SJCRH30 (cell line): ENCODE measurements at regions not wholly inside any gene's neighbourhood (a gene's known extent, or its start where the extent isn't known, plus 50 kb on each side); places are given as distances from the start of the nearest gene placed in this dataset.
A peak's percentile ranks its signal among the peaks of the same experiment; 100 is the strongest.

ENCODE experiments used
- DNase-seq, 2 experiments: peaks; one replicate each; pipeline ENCODE4 v3.0.0-alpha.2; 2015 to 2020
- H3K27ac ChIP-seq: fragments of 250-450 bp; sonication (Bioruptor Pico); 2 replicates; pipeline ENCODE4 v1.5.1; 2020; ENCODE audit warnings: mild to moderate bottlenecking, moderate library complexity
- H3K27me3 ChIP-seq: fragments of 250-450 bp; sonication (Bioruptor Pico); 2 replicates; pipeline ENCODE4 v1.5.1; 2020; ENCODE audit warnings: mild to moderate bottlenecking, moderate library complexity
- H3K36me3 ChIP-seq: fragments of 250-450 bp; sonication (Bioruptor Pico); 2 replicates; pipeline ENCODE4 v1.5.1; 2020; ENCODE audit warnings: mild to moderate bottlenecking, moderate library complexity
- H3K4me1 ChIP-seq: fragments of 250-450 bp; sonication (Bioruptor Pico); 2 replicates; pipeline ENCODE4 v1.5.1; 2020; ENCODE audit warnings: mild to moderate bottlenecking, moderate library complexity
- H3K4me3 ChIP-seq: fragments of 250-450 bp; sonication (Bioruptor Pico); 2 replicates; pipeline ENCODE4 v1.5.1; 2020; ENCODE audit warnings: mild to moderate bottlenecking, moderate library complexity
- H3K9me3 ChIP-seq: fragments of 250-450 bp; sonication (Bioruptor Pico); replicated peaks from 2 replicates; pipeline ENCODE4 v1.5.1; 2020; ENCODE audit warnings: mild to moderate bottlenecking, moderate library complexity

DNA sequence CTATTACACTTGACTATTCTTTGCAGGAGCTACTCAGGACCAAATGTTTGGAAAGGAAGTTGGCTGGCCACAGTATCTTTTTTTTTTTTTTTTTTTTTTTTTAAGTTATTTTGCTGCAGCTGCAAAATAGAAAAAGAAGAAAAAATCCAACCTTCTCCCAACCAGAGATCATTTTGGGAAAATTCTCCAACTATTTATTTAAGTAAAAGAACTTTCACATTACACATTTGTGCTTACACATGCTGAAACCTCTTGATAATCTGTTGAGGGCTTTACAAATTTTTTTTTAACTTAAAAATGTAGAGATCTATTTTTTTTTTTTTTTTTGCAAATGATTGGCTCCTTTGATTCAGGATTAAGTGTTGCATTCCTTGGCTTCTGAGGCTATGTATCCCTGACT lies 148.0 kb downstream of the POLR2M start:
- no peak for DNase-seq

DNA sequence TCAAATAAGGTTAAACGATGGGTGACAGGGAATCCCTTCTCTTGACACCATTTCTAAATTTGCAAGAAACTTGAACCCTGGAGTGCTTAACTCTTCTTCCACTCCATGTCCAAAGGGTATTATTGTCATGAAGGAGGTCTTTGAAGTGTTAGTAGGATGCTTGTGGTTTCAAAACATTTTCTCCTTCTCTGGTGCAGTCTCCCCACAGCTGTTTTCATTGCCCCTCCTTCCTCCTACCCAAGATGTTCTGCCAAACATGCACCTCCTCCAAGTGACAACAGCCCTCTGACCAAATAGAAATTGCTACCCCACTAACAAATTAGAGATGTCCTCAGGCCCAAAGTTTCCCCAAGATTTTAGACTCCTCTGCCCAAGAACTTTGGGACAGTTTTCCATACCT lies 151.4 kb downstream of the POLR2M start:
- H3K4me3 ChIP-seq = no peak overlapping the region
- no peaks in the 10 kb centered on the region for H3K27me3 ChIP-seq
- no peaks in the 10 kb centered on the region for H3K36me3 ChIP-seq
- peak in 1 of 2 experiments; percentile 47 for DNase-seq
- H3K9me3 ChIP-seq = peaks cover 2% of the 10 kb centered on the region; the same call in 1 of the 2 replicates
- H3K4me1 ChIP-seq = peaks cover 8% of the 10 kb centered on the region; the same call in 1 of the 2 replicates
- no peak overlapping the region for H3K27ac ChIP-seq

More for the DNA sequence above, 148.0 kb downstream of the POLR2M start:
- no peak overlapping the region for H3K4me3 ChIP-seq
- no peaks in the 10 kb centered on the region for H3K36me3 ChIP-seq
- H3K9me3 ChIP-seq = peaks cover 2% of the 10 kb centered on the region; the same call in 1 of the 2 replicates
- no peaks in the 10 kb centered on the region for H3K27me3 ChIP-seq
- no peak overlapping the region for H3K27ac ChIP-seq
- peaks cover 11% of the 10 kb centered on the region; the same call in 1 of the 2 replicates for H3K4me1 ChIP-seq

DNA sequence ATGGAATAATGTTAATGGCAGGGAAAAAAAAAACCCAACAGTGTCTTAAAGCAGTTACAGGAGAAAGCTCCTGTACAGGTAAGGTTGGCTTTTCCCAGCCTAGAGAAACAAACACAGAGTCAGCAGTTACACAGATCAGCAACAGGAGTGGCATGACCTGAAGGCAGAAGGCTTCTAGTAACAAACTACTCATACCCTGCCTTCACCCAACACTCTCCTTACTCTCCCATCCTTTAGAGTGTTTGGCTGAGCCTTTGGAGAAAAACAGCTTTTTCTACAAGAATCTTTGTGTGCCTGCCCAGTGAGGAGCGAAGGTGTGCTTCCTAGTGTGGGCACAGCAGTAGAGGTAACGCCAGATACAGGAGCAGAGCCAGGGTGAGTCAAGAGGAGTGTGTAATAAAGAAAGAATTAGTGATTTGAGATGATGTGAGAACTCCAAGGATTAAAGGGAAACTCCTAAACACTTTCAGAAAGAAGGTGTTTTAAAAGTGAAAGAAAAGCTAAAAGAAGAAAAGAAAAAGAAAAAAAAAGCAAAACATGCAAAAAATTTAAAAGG lies 152.7 kb downstream of the POLR2M start:
- Histone ChIP-seq H3K4me1 (peaks cover 8% of the 10 kb centered on the region; the same call in 1 of the 2 replicates), H3K27me3 (no peaks in the 10 kb centered on the region), H3K27ac (no peak overlapping the region), H3K4me3 (no peak overlapping the region), H3K9me3 (0 out of 2 replicates have a peak, but pooled peaks cover 2% of the 10 kb centered on the region), H3K36me3 (no peaks in the 10 kb centered on the region)
- no peak for DNase-seq

DNA sequence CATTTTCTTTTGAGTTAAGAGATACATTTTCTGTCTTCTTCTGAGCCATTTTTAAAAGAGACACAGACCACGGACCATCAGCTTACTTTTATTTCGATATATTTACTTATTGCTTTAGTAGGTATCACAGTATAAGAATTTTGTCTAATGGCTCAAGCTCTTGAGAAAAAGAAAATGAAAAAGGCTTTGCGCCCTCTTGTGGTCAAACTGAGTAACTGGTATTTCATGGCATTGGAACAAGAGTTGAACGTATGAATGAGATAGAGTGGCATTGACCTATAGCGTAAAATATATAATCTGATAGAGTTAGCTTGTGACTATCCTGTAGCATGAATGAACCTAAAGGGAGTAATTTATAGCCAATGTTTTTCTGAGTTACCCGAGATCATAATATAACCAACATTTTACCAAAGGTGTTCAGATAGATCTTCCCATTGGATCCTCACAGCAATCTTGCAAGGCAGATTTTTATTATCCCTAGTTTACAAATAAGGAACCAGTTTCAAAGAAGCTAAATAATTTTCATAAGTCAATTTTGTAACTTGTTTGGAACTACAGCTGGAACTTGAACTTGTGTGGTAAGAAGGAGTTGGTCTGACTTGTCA lies 154.6 kb downstream of the POLR2M start:
- H3K27me3 ChIP-seq = no peaks in the 10 kb centered on the region
- peak; percentile 44 to 88 for DNase-seq
- no peak overlapping the region for H3K4me3 ChIP-seq
- H3K9me3 ChIP-seq = 0 out of 2 replicates have a peak, but pooled peaks cover 2% of the 10 kb centered on the region
- H3K4me1 ChIP-seq = peaks cover 8% of the 10 kb centered on the region; the same call in 1 of the 2 replicates
- H3K27ac ChIP-seq = no peak overlapping the region
- H3K36me3 ChIP-seq = no peaks in the 10 kb centered on the region

DNA sequence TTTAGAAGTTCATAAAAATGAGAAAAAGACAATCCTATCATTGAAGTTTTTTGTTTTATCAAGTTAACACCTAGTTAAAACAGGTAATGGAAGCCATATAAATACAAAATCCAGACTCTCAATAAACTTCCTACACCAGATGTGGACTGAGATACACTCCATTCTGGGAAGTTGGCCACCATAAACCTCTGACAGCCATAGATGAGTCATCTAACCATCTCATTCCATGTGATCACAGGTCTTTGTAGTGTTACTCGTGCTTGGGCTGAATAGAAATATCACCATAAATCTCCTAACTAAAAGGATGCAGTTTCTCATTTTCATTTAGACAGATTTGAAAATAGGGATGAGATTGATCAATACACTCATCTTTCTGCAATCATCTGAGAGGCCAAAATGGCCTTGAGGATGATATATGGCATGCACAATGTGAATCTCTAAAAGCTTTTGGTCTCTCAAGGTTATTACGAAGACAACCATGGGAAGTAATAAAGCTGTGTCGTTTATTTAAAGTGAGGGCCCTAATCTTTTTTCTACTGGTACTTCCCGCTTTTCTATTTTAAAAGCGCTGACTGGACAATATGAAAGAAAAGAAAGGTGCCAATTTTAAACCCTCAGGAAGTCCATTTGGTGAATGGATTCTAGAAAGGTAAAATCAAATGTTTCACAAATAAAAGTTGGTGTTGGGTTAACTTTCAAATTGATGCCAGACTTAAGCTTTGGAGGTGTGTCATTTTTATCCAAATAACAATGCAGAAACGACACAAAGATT lies 155.5 kb downstream of the POLR2M start:
- Histone ChIP-seq H3K27ac (no peak overlapping the region), H3K9me3 (0 out of 2 replicates have a peak, but pooled peaks cover 2% of the 10 kb centered on the region), H3K4me3 (no peak overlapping the region), H3K4me1 (peaks cover 8% of the 10 kb centered on the region; the same call in 1 of the 2 replicates), H3K27me3 (no peaks in the 10 kb centered on the region), H3K36me3 (no peaks in the 10 kb centered on the region)
- DNase-seq = peak in 1 of 2 experiments; percentile 38

DNA sequence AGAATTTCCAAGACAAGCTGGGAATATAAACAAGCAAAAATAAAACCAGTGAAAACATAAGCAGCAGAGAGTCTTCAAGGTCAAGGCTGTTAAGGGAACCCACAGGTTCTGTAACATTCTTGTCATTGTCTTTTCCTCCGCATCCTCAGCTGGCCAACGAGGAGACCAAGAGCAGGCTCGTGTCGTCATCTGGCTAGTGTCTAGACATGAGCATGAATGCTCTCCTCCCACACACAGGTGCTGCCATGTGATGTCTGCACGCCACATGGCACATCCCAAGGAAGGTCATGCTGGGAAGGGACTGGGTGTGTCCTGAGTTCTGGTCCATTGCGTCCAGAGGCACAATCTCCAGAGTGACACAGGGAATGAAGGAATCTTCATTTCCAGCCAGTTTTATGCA lies 156.2 kb downstream of the POLR2M start:
- Histone ChIP-seq H3K4me3 (no peak overlapping the region), H3K9me3 (no peaks in the 10 kb centered on the region), H3K27ac (no peak overlapping the region), H3K27me3 (no peaks in the 10 kb centered on the region), H3K36me3 (no peaks in the 10 kb centered on the region), H3K4me1 (peaks cover 4% of the 10 kb centered on the region; the same call in 1 of the 2 replicates)
- no peak for DNase-seq

DNA sequence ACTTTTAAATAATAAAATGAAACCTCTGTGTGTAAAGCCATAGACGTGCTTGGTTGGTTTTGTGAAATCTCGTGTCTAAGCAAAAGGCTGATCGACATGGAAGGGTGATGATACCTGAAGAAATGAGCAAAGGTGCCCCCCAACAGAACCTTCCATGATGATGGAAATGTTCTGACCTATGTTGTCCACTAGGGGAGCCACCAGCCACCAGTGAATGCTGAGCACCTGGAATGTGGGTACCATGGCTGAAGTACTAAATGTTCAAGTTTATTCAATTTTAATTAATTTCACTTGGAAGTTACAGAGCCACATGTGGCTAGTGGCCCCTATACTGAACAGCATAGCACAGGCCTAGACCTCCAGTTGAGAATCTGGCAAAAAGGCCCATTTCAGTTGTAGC lies 158.8 kb downstream of the POLR2M start:
- no peaks in the 10 kb centered on the region for H3K9me3 ChIP-seq
- H3K4me1 ChIP-seq = no peaks in the 10 kb centered on the region
- H3K4me3 ChIP-seq = no peak overlapping the region
- H3K27me3 ChIP-seq = no peaks in the 10 kb centered on the region
- no peak overlapping the region for H3K27ac ChIP-seq
- DNase-seq = peak in 1 of 2 experiments; percentile 33
- no peaks in the 10 kb centered on the region for H3K36me3 ChIP-seq

DNA sequence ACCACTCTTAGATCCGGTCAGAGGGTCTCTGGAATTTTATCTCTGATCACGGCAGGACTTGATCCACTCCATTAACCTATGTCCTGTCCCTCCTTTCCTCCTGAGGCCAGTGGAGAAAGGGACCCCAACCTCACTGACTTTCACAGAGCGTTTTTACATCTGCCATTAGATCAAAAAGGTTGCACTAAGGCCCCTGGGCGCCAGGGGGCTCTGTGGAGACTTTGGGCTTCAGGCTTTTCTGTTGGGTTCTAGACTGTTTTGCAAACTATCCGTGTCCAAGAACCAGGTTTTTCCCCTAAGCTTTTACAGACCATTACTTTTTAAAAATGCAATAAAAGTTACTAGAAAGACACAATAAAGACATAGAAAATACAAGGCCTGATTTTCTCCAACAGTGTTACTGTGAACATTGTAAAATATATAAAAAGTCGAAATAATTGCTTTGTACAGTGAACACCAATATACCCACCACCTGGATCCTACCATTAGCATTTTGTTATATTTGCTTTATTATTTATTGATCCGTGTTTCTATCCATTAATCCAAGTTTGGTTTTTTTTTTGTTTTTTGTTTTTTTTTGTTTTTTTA lies 159.7 kb downstream of the POLR2M start:
- no peak overlapping the region for H3K27ac ChIP-seq
- no peaks in the 10 kb centered on the region for H3K4me1 ChIP-seq
- H3K36me3 ChIP-seq = no peaks in the 10 kb centered on the region
- no peaks in the 10 kb centered on the region for H3K27me3 ChIP-seq
- DNase-seq = peak; percentile 68 to 87
- H3K9me3 ChIP-seq = no peaks in the 10 kb centered on the region
- H3K4me3 ChIP-seq = no peak overlapping the region

DNA sequence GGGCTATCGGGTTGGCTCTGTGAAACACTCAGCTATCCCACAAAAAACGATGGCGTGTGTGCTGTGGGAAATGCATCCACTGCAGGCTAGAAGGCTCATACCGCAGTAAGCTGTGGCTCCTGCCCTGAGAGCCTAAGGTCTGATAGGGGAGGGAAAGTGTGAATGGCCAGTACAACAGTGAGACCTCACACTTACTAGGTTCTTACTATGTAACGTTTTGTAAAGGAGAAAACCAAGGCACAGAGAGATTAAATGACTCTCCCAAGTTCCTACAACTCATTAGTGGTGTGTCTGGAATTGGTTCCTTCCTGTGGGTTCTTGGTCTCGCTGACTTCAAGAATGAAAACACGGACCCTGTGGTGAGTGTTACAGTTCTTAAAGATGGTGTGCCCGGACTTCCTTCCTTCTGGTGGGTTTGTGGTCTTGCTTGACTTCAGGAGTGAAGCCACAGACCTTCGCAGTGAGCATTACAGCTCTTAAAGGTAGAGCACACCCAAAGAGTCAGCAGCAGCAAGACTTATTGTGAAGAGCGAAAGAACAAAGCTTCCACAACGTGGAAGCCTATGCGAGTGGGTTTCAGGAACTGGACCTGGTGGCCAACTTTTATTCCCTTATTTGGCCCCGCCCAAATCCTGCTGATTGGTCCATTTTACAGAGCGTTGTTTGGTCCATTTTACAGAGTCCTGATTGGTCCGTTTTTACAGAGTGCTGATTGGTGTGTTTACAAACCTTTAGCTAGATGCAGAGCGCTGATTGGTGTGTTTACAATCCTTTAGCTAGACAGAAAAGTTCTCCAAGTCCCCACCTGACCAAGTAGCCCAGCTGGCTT lies 161.7 kb downstream of the POLR2M start:
- Histone ChIP-seq H3K27ac (no peak overlapping the region), H3K4me1 (peaks cover 15% of the 10 kb centered on the region), H3K27me3 (no peaks in the 10 kb centered on the region), H3K9me3 (no peaks in the 10 kb centered on the region), H3K36me3 (no peaks in the 10 kb centered on the region), H3K4me3 (no peak overlapping the region)
- DNase-seq = no peak

DNA sequence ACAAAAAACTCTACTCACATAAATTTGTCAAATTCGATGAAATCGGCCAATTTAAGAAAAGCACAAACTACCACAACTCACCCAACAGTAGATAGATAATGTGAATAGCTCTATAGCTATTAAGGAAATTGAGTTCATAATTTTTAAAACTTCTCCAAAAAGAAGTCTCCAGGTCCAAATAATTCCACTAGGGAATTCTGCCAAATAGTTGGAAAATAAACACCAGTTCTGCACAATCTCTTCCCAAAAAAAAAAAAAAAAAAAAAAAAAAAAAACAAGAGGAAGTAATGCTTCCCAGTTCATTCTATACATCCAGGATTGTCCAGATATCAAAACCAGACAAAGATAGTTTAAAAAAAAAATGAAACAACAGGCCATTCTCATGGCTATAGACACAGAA lies 164.2 kb downstream of the POLR2M start:
- Histone ChIP-seq H3K27me3 (no peaks in the 10 kb centered on the region), H3K27ac (no peak overlapping the region), H3K9me3 (0 out of 2 replicates have a peak, but pooled peaks cover 4% of the 10 kb centered on the region), H3K36me3 (no peaks in the 10 kb centered on the region), H3K4me1 (peaks cover 31% of the 10 kb centered on the region), H3K4me3 (no peak overlapping the region)
- no peak for DNase-seq

DNA sequence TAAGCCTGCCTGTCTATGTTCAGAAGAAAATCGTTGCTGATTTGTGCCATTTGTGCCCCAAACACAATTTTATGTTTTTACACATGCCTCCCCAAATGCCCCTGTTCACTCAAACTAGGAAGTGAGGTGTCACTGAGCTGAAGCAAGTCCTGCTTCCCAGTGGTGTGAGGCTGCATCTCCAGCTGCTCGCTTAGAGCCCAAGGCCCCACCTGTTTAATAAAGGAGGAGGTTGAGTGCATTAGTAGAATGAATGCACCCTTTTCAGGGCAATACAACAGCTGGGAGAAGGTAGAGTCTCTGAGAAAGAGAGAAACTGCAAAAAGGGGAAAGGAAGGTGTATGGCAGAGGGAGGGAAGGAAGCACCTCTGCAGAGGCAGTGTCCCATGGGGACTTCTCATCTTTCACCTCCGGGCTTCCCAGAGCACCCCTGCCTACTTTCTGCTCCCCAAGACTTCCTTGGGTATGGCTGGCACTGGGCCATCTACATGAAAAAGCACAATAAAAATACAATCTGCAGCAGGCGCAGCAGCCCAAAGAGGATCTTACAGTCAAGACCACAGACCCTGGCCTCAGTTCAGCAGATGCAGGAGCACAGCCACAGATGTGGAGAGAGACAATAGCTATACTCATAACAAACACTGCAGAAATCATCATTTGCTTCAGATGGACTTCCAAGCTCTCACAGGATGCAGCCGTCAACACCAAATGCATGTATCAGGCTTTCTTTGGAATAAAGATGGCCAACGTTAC lies 165.9 kb downstream of the POLR2M start:
- DNase-seq = peak; percentile 76 to 87
- H3K27me3 ChIP-seq = no peaks in the 10 kb centered on the region
- H3K36me3 ChIP-seq = no peaks in the 10 kb centered on the region
- peaks cover 31% of the 10 kb centered on the region for H3K4me1 ChIP-seq
- 0 out of 2 replicates have a peak, but pooled peaks cover 4% of the 10 kb centered on the region for H3K9me3 ChIP-seq
- H3K4me3 ChIP-seq = no peak overlapping the region
- H3K27ac ChIP-seq = peak overlapping the region; percentile 60

DNA sequence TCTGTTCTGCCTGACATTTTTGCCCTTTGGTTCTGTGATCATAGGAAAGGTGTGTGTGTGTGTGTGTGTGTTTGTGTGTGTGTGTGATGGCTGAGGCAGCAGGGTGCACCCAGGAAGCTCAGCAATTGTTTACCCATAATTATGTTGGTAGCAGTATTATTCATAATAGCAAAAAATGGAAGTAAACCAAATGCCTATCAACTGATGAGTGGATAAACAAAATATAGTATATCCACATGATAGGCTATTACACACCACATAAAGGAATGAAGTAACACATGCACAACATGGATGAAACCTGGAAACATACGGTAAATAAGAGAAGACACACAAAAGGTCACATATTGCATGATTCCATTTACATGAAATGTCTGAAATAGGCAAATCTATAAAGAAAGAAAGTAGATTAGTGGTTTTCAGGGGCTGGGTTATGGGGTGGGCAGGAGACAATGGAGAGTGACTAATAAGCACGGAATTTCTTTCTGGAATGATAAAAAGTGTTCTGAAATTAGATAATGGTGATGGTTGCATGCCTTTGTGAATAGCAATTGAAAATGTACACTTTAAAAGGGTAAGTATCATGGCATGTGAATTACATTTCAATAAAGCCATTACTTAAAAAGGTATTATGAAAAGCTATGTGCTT lies 167.2 kb downstream of the POLR2M start:
- no peaks in the 10 kb centered on the region for H3K27me3 ChIP-seq
- H3K9me3 ChIP-seq = 0 out of 2 replicates have a peak, but pooled peaks cover 4% of the 10 kb centered on the region
- H3K4me3 ChIP-seq = no peak overlapping the region
- H3K27ac ChIP-seq = peak overlapping the region; percentile 60
- H3K36me3 ChIP-seq = no peaks in the 10 kb centered on the region
- peaks cover 31% of the 10 kb centered on the region for H3K4me1 ChIP-seq
- peak in 1 of 2 experiments; percentile 30 for DNase-seq

DNA sequence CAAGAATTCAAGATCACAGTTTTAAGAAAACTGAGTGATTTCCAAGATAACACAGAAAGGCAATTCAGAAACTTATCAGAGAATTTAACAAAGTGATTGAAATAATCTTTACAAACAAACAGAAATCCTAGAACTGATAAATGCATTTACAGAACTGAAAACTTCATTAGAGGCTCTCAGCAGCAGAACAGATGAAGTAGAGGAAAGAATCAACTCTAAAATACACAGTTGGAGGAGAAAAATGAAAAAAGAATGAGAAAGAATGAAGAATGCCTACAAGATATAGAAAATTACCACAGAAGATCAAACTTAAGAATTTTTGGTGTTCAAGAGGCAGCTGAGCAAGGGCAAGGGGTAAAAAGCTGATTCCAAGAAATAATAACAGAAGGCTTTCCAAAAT lies 168.8 kb downstream of the POLR2M start:
- H3K4me3 ChIP-seq = no peak overlapping the region
- H3K27ac ChIP-seq = no peak overlapping the region
- H3K9me3 ChIP-seq = 0 out of 2 replicates have a peak, but pooled peaks cover 4% of the 10 kb centered on the region
- no peak for DNase-seq
- H3K27me3 ChIP-seq = no peaks in the 10 kb centered on the region
- peaks cover 31% of the 10 kb centered on the region for H3K4me1 ChIP-seq
- no peaks in the 10 kb centered on the region for H3K36me3 ChIP-seq
